H1 (cell line): ENCODE measurements at regions not wholly inside any gene's neighbourhood (a gene's known extent, or its start where the extent isn't known, plus 50 kb on each side); places are given as distances from the start of the nearest gene placed in this dataset.

Source experiments
- CTCF ChIA-PET: fragments of 300-600 bp; sonication (Branson Sonifier 250); formaldehyde crosslinking; loops from one replicate; lab custom pipeline; 2021; ENCODE audit not compliant: partially characterized antibody; lab: Charles Lee
- POLR2A ChIA-PET: fragments of 300-600 bp; sonication (Branson Sonifier 250); formaldehyde crosslinking; loops from one replicate; lab custom pipeline; 2021; ENCODE audit warnings: inconsistent platforms; ENCODE audit not compliant: partially characterized antibody; lab: Charles Lee
- DNase-seq, 2 experiments: peaks; one replicate each; pipeline versions ENCODE4 v3.0.0 to v3.0.0-alpha.2; 2010 to 2022; ENCODE audit warnings: low spot score in 2 of 2, low read depth in 1 of 2, mixed read lengths in 1 of 2
- FAIRE-seq: peaks from 2 replicates; lab custom pipeline; 2011; peaks lifted over from hg19 to GRCh38; lab: Jason Lieb, UNC
- H2AFZ ChIP-seq: 2 replicates; pipeline ENCODE4 v1.8.1; 2012; ENCODE audit warnings: low read length, inconsistent platforms
- H2AK5ac ChIP-seq: 2 replicates; pipeline ENCODE4 v1.6.1; 2013; ENCODE audit warnings: low read depth, low read length
- H2BK120ac ChIP-seq: replicated peaks from 2 replicates; pipeline ENCODE3; 2013; ENCODE audit warnings: low read depth, low read length, inconsistent platforms
- H2BK12ac ChIP-seq: 2 replicates; pipeline ENCODE4 v1.6.1; 2013; ENCODE audit warnings: low read depth, low read length
- H2BK15ac ChIP-seq: 2 replicates; pipeline ENCODE4 v1.6.1; 2013; ENCODE audit warnings: low read length
- H2BK20ac ChIP-seq: 2 replicates; pipeline ENCODE4 v1.6.1; 2013; ENCODE audit warnings: low read length
- H2BK5ac ChIP-seq: 2 replicates; pipeline ENCODE4 v1.6.1; 2013; ENCODE audit warnings: low read depth, low read length
- H3K14ac ChIP-seq: 2 replicates; pipeline ENCODE4 v1.6.1; 2013; ENCODE audit warnings: inconsistent platforms; ENCODE audit not compliant: insufficient read length
- H3K18ac ChIP-seq: 2 replicates; pipeline ENCODE4 v1.6.1; 2013; ENCODE audit warnings: low read length; ENCODE audit errors: extremely low read depth
- H3K23ac ChIP-seq: 2 replicates; pipeline ENCODE4 v1.6.1; 2013; ENCODE audit warnings: inconsistent platforms; ENCODE audit not compliant: insufficient read length
- H3K23me2 ChIP-seq: 2 replicates; pipeline ENCODE4 v1.6.1; 2013; ENCODE audit warnings: low read depth, low read length
- H3K27ac ChIP-seq: 2 replicates; pipeline ENCODE4 v1.6.1; 2011; ENCODE audit warnings: low read depth, low read length, inconsistent platforms
- H3K27me3 ChIP-seq, 4 experiments: replicated peaks in 1 of 4; 1 replicate in 1 of 4; 2 replicates in 3 of 4; pipeline versions ENCODE4 v1.6.1 to v1.8.1; 2011 to 2013; ENCODE audit warnings: low read length in 3 of 4, mild to moderate bottlenecking in 3 of 4, inconsistent platforms in 2 of 4, mixed read lengths in 2 of 4, moderate library complexity in 1 of 4; ENCODE audit not compliant: control insufficient read depth in 3 of 4, insufficient read depth in 3 of 4; ENCODE audit errors: extremely low read depth in 1 of 4
- H3K36me3 ChIP-seq, 4 experiments: 2 replicates each; pipeline versions ENCODE4 v1.6.1 to v1.8.1; 2011 to 2013; ENCODE audit warnings: mild to moderate bottlenecking in 4 of 4, low read length in 3 of 4, moderate library complexity in 2 of 4, control low read depth in 1 of 4, inconsistent platforms in 1 of 4; ENCODE audit not compliant: insufficient read depth in 4 of 4, control insufficient read depth in 2 of 4
- H3K4ac ChIP-seq: replicated peaks from 2 replicates; pipeline ENCODE3; 2013; ENCODE audit warnings: low read length, low read depth, mixed read lengths, inconsistent platforms; ENCODE audit not compliant: insufficient read length
- H3K4me1 ChIP-seq, 4 experiments: replicated peaks in 1 of 4; 1 replicate in 1 of 4; 2 replicates in 3 of 4; pipeline versions ENCODE4 v1.6.1 to v1.8.1; 2011 to 2013; ENCODE audit warnings: low read length in 3 of 4, inconsistent platforms in 2 of 4, mixed read lengths in 1 of 4; ENCODE audit not compliant: insufficient read depth in 4 of 4, control insufficient read depth in 3 of 4
- H3K4me2 ChIP-seq, 2 experiments: 2 replicates each; pipeline versions ENCODE4 v1.6.1 to v1.8.1; 2011 to 2013; ENCODE audit warnings: low read depth in 2 of 2, low read length in 2 of 2, control low read depth in 1 of 2, inconsistent platforms in 1 of 2, mild to moderate bottlenecking in 1 of 2; ENCODE audit not compliant: insufficient read depth in 1 of 2
- H3K4me3 ChIP-seq, 4 experiments: fragments of 200-600, 300-600 bp in 1 of 4; sonication (generic), shearing (Covaris generic), sonication (Bioruptor Twin) in 1 of 4; 2 replicates each; pipeline versions ENCODE4 v1.5.1 to v1.8.1; 2011 to 2016; ENCODE audit warnings: low read length in 4 of 4, low read depth in 3 of 4, control low read depth in 2 of 4, inconsistent platforms in 2 of 4, mild to moderate bottlenecking in 2 of 4, mixed read lengths in 1 of 4, moderate library complexity in 1 of 4; ENCODE audit not compliant: insufficient read depth in 2 of 4; ENCODE audit errors: extremely low read depth in 1 of 4
- H3K56ac ChIP-seq: replicated peaks from 2 replicates; pipeline ENCODE3; 2013; ENCODE audit warnings: low read depth, mild to moderate bottlenecking, mixed read lengths, low read length, inconsistent platforms; ENCODE audit not compliant: insufficient read length
- H3K79me1 ChIP-seq: 2 replicates; pipeline ENCODE4 v1.6.1; 2013; ENCODE audit warnings: low read depth, low read length, control low read depth
- H3K79me2 ChIP-seq, 2 experiments: 2 replicates each; pipeline versions ENCODE4 v1.6.1 to v1.8.1; 2012 to 2013; ENCODE audit warnings: low read length in 2 of 2, mild to moderate bottlenecking in 2 of 2, inconsistent platforms in 1 of 2; ENCODE audit not compliant: insufficient read depth in 2 of 2, control insufficient read depth in 1 of 2
- H3K9ac ChIP-seq, 4 experiments: replicated peaks in 1 of 4; 1 replicate in 1 of 4; 2 replicates in 3 of 4; pipeline versions ENCODE4 v1.6.1 to v1.8.1; 2011 to 2013; ENCODE audit warnings: low read depth in 3 of 4, low read length in 3 of 4, control low read depth in 2 of 4, mild to moderate bottlenecking in 2 of 4, moderate library complexity in 2 of 4, inconsistent platforms in 1 of 4; ENCODE audit errors: extremely low read depth in 1 of 4
- H3K9me3 ChIP-seq, 2 experiments: 2 replicates each; pipeline versions ENCODE4 v1.6.1 to v1.8.1; 2012 to 2013; ENCODE audit warnings: mild to moderate bottlenecking in 2 of 2, moderate library complexity in 2 of 2, control low read depth in 1 of 2, inconsistent platforms in 1 of 2, low read depth in 1 of 2, low read length in 1 of 2, mixed read lengths in 1 of 2; ENCODE audit not compliant: insufficient read depth in 2 of 2
- H4K20me1 ChIP-seq, 2 experiments: replicated peaks in 1 of 2; 2 replicates each; pipeline versions ENCODE3 to v1.8.1; 2011 to 2013; ENCODE audit warnings: inconsistent platforms in 2 of 2, low read length in 2 of 2, mild to moderate bottlenecking in 1 of 2; ENCODE audit not compliant: insufficient read depth in 2 of 2, control insufficient read depth in 1 of 2
- H4K5ac ChIP-seq: 2 replicates; pipeline ENCODE4 v1.6.1; 2013; ENCODE audit warnings: low read length, low read depth, mixed read lengths, inconsistent platforms; ENCODE audit not compliant: insufficient read length
- H4K8ac ChIP-seq: 2 replicates; pipeline ENCODE4 v1.8.0; 2013; ENCODE audit warnings: mild to moderate bottlenecking, moderate library complexity, low read length, inconsistent platforms; ENCODE audit not compliant: insufficient read depth; ENCODE audit errors: extremely low read depth
- H4K91ac ChIP-seq: replicated peaks from 2 replicates; pipeline ENCODE3; 2013; ENCODE audit warnings: low read length, mixed read lengths, inconsistent platforms; ENCODE audit not compliant: insufficient read length
- ASH2L ChIP-seq: fragments of 200-600, 300-600 bp; sonication (generic); IDR thresholded peaks from one replicate; pipeline ENCODE4 v1.7.1; 2017; ENCODE audit warnings: low read length
- ATF3 ChIP-seq: IDR thresholded peaks from 2 replicates; pipeline ENCODE4 v1.6.1; 2011; ENCODE audit warnings: low read depth, mild to moderate bottlenecking, low read length; ENCODE audit not compliant: insufficient read depth
- BACH1 ChIP-seq: IDR thresholded peaks from 2 replicates; pipeline ENCODE4 v1.6.1; 2012; ENCODE audit warnings: low read length, improper control_type of control experiment
- BCL11A ChIP-seq, 2 experiments: IDR thresholded peaks; one replicate each; pipeline ENCODE4 v1.6.1; 2011; ENCODE audit warnings: low read depth in 2 of 2, low read length in 2 of 2, mild to moderate bottlenecking in 2 of 2
- BRCA1 ChIP-seq: IDR thresholded peaks from 2 replicates; pipeline ENCODE4 v1.6.1; 2012; ENCODE audit warnings: low read depth, low read length, improper control_type of control experiment
- CREB1 ChIP-seq: IDR thresholded peaks from 2 replicates; pipeline ENCODE4 v1.6.1; 2012; ENCODE audit warnings: inconsistent platforms
- GABPA ChIP-seq: IDR thresholded peaks from 2 replicates; pipeline ENCODE4 v1.6.1; 2011; ENCODE audit warnings: mild to moderate bottlenecking, low read length, moderate library complexity, borderline replicate concordance; ENCODE audit not compliant: insufficient read depth
- HDAC2 ChIP-seq, 2 experiments: fragments of 300-600 bp in 1 of 2; sonication (generic) in 1 of 2; IDR thresholded peaks; 2 replicates each; pipeline ENCODE4 v1.6.1; 2011 to 2012; ENCODE audit warnings: low read depth in 2 of 2, low read length in 2 of 2, mild to moderate bottlenecking in 2 of 2, moderate library complexity in 2 of 2, borderline replicate concordance in 1 of 2, inconsistent platforms in 1 of 2
- KDM1A ChIP-seq: fragments of 200-600, 300-600 bp; sonication (generic); IDR thresholded peaks from 2 replicates; pipeline ENCODE4 v1.7.1; 2016; ENCODE audit warnings: mild to moderate bottlenecking, low read length, borderline replicate concordance
- POLR2A ChIP-seq, 2 experiments: IDR thresholded peaks; 1 replicate in 1 of 2; 2 replicates in 1 of 2; pipeline ENCODE4 v1.6.1; 2011; ENCODE audit warnings: low read depth in 2 of 2, low read length in 2 of 2, mild to moderate bottlenecking in 2 of 2; ENCODE audit errors: control extremely low read depth in 1 of 2
- SAP30 ChIP-seq: fragments of 300-600 bp; sonication (generic); IDR thresholded peaks from 2 replicates; pipeline ENCODE4 v1.7.1; 2012; ENCODE audit warnings: low read length, moderate library complexity, mild to moderate bottlenecking, inconsistent platforms; ENCODE audit not compliant: insufficient read depth, insufficient replicate concordance
- SIN3A ChIP-seq, 2 experiments: IDR thresholded peaks in 1 of 2; conservative IDR thresholded peaks in 1 of 2; 2 replicates each; pipeline ENCODE4 v1.6.1; 2011 to 2012; ENCODE audit warnings: low read length in 2 of 2, improper control_type of control experiment in 1 of 2, low read depth in 1 of 2, mild to moderate bottlenecking in 1 of 2
- SIX5 ChIP-seq: IDR thresholded peaks from 2 replicates; pipeline ENCODE4 v1.6.1; 2011; ENCODE audit warnings: mild to moderate bottlenecking, low read depth, low read length
- SP2 ChIP-seq: IDR thresholded peaks from 2 replicates; pipeline ENCODE4 v1.6.1; 2012; ENCODE audit warnings: mild to moderate bottlenecking, low read length, inconsistent platforms

GRCh38 chr6:26149240-26149639 lies 62.0 kb downstream of the HFE start:
- no peaks in the 10 kb centered on the region for H3K27me3 ChIP-seq
- no peak overlapping the region for H3K27ac ChIP-seq
- no peak overlapping the region for H3K4me3 ChIP-seq
- H4K91ac ChIP-seq: no peak overlapping the region
- H4K5ac ChIP-seq: no peak overlapping the region
- H3K9ac ChIP-seq: no peak overlapping the region
- no peak overlapping the region for H4K8ac ChIP-seq
- no peak overlapping the region for H2AK5ac ChIP-seq
- CTCF ChIA-PET: no interaction called here
- H3K79me2 ChIP-seq: no peaks in the 10 kb centered on the region
- no peak overlapping the region for H2AFZ ChIP-seq
- no peak overlapping the region for H2BK20ac ChIP-seq
- FAIRE-seq (no peak), DNase-seq (no peak)
- H3K36me3 ChIP-seq: no peaks in the 10 kb centered on the region
- POLR2A ChIA-PET: interaction anchor here (4.2 to 8.6 kb wide), 2 partner anchors 8 to 24 kb away, joined by 48 to 124 read pairs; a partner anchor contains a TSS
- no peak overlapping the region for H2BK12ac ChIP-seq
- peaks cover 0 to 3% (median 3%) of the 10 kb centered on the region in 4 experiments; a peak in 4 of 7 replicates for H3K4me1 ChIP-seq
- H3K23me2 ChIP-seq: no peaks in the 10 kb centered on the region
- H2BK5ac ChIP-seq: no peak overlapping the region
- no peak overlapping the region for H3K4ac ChIP-seq
- H2BK15ac ChIP-seq: no peak overlapping the region
- H3K4me2 ChIP-seq: no peak overlapping the region
- H4K20me1 ChIP-seq: no peaks in the 10 kb centered on the region
- no peaks in the 10 kb centered on the region for H3K79me1 ChIP-seq
- H3K14ac ChIP-seq: no peak overlapping the region
- H2BK120ac ChIP-seq: no peak overlapping the region
- no peak overlapping the region for H3K18ac ChIP-seq
- no peak overlapping the region for H3K23ac ChIP-seq
- no peaks in the 10 kb centered on the region for H3K9me3 ChIP-seq
- no peak overlapping the region for H3K56ac ChIP-seq
- TF ChIP-seq KDM1A (no peak), GABPA (no peak), BCL11A (IDR thresholded peaks at IDR 0.05; ENCODE audit: low read depth in 2 of 2, low read length in 2 of 2) (no peak), CREB1 (no peak), ASH2L (no peak), ATF3 (no peak), SIX5 (no peak), SIN3A (conservative IDR thresholded peaks at IDR 0.05 in 1 of 2, IDR thresholded peaks at IDR 0.05 in 1 of 2; ENCODE audit: low read depth in 1 of 2, low read length in 2 of 2) (no peak), SP2 (no peak), POLR2A (IDR thresholded peaks at IDR 0.05; ENCODE audit: control extremely low read depth in 1 of 2, low read depth in 2 of 2, low read length in 2 of 2) (no peak), HDAC2 (IDR thresholded peaks at IDR 0.05; ENCODE audit: borderline replicate concordance in 1 of 2, low read depth in 2 of 2, low read length in 2 of 2) (no peak), SAP30 (no peak), BRCA1 (no peak), BACH1 (no peak)
